Lower leg skin (tissue), 4 donors: ENCODE measurements at regions not wholly inside any gene's neighbourhood (a gene's known extent, or its start where the extent isn't known, plus 50 kb on each side); places are given as distances from the start of the nearest gene placed in this dataset.

ENCODE experiments used
- DNase-seq, 2 donors: peaks; one replicate each; pipeline ENCODE4 v3.0.0-alpha.2; 2019; ENCODE audit warnings: low spot score in 2 of 2
- H3K4me3 ChIP-seq: fragments of 200-600 bp; sonication (generic); 2 replicates; pipeline ENCODE4 v1.5.1; 2017; ENCODE audit warnings: mild to moderate bottlenecking, low read depth; ENCODE audit not compliant: poor library complexity, severe bottlenecking
- CTCF ChIP-seq, 3 donors: fragments of 450-650 bp; IDR thresholded peaks; one replicate each; pipeline ENCODE4 v1.5.1; 2016; ENCODE audit warnings: antibody characterized with exemption in 3 of 3, mild to moderate bottlenecking in 3 of 3, moderate library complexity in 2 of 3
- POLR2A ChIP-seq, 2 donors: fragments of 450-650 bp; IDR thresholded peaks; one replicate each; pipeline ENCODE4 v1.6.1; 2016 to 2017; ENCODE audit warnings: antibody characterized with exemption in 2 of 2, mild to moderate bottlenecking in 1 of 2, moderate library complexity in 1 of 2
- WGBS, 2 donors: methylation state at CpG; one replicate each; pipeline ENCODE4 v1.1.5; 2018; 5-methylcytosine and 5-hydroxymethylcytosine counted together
- intact Hi-C: fragments of 100-400 bp; cut with DNase I; formaldehyde crosslinking; loops from one replicate; pipeline ENCODE4 v1.15.0; 2023; ENCODE audit warnings: low total_unique reads

DNA sequence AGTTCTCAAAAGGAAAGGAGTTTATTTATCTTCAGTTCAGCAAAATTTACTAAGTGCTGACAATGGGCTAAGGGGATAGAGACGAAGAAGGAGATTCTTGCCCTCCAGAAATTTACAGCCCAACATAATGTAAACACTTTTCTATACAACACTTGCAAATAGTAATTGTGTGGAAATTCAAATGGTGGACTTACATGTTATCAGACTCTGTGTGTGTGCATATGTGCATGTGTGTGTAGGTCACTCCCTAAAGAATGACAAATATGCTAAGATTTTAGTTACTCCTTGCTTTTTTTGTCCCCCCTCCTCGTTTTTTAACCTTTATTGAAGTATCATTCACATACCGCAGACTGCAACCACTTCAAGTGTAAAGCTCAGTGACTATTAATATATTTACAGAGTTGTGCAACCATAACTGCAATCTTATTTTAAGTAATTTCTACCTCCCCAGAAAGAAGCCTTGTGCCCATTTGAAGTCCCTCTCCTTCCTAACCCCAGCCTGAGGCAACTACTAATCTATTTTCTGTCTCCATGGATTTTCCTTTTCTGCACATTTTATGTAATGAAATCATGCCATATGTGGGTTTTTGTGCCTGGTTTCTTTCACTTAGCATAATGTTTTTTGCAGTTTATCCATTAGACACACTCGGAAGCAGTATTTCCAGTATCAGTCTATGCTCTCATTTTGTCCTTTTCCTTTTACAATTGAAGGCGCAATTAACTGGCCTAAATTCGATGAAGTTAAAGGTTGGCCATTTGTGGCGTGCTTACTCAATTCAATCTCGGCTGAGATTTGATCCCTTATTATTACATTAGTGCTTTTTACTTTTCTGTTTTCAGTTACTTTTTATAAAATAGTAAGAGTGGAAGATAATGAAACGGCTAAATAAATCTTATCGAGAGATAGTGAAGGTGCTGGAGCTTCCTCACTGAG is 318.4 kb downstream of the HAPSTR1 start:
- intact Hi-C loops, result no loop called here
- H3K4me3 ChIP-seq, result no peak overlapping the region
- 71 to 74% methylated on average over 10 of the region's 10 CpGs for WGBS, 2 donors
- no peak for TF ChIP-seq CTCF (IDR thresholded peaks at IDR 0.05)
- TF ChIP-seq POLR2A (IDR thresholded peaks at IDR 0.05), result no peak
- DNase-seq, result no peak

DNA sequence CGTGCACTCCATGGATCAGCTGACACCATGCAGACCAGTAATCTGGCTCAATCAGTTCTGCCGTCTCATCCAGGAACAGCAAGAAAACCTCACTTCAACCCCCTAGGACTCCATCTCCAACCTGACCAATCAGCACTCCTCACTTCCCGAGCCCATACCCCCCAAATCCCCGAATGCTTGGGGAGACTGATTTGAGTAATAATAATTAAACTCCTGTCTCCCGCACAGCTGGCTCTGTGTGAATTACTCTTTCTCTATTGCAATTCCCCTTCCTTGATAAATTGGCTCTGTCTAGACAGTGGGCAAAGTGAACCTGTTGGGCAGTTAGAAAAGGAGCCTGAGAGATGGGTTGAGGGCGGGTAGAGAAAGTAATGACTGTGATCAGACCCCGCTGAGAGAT is 320.0 kb downstream of the HAPSTR1 start:
- intact Hi-C loops, result no loop called here
- WGBS, 2 donors, result 67 to 77% methylated on average over 7 of the region's 7 CpGs
- no peak for DNase-seq
- TF ChIP-seq POLR2A (IDR thresholded peaks at IDR 0.05) (no peak), CTCF (IDR thresholded peaks at IDR 0.05) (no peak)
- H3K4me3 ChIP-seq, result no peak overlapping the region

- TF ChIP-seq POLR2A (IDR thresholded peaks at IDR 0.05), result no peak
- TF ChIP-seq CTCF (IDR thresholded peaks at IDR 0.05), result no peak
- WGBS, 2 donors, result 69% methylated on average over 9 of the region's 9 CpGs
- no peak overlapping the region for H3K4me3 ChIP-seq
- intact Hi-C loops, result no loop called here
- DNase-seq, result no peak
These were observed 320.8 kb downstream of the HAPSTR1 start for GRCh38 chr16:9412031-9412914.

DNA sequence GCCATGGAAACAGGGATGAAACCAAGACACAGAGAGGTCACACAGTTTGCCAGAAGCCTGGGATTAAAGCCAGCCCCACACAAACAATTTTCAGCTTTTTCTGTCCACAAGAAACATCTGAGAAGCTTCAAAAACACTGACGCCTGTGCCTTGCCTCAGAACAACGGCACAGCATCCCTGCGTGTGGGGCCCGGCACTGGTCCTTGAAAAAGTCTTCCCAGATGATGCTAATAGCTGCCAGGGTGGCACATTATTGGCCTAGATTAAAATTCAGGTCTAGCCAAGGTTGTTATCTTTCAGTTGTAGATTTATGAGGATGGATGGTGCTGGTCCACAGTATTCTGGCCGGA is 321.4 kb downstream of the HAPSTR1 start:
- intact Hi-C loops, result no loop called here
- 63 to 72% methylated on average over 5 of the region's 5 CpGs for WGBS, 2 donors

GRCh38 chr16:9415545-9415944 is 324.1 kb downstream of the HAPSTR1 start:
- DNase-seq, result no peak
- WGBS, 2 donors, result 52 to 53% methylated on average over 4 of the region's 4 CpGs
- intact Hi-C loops, result no loop called here
- no peak overlapping the region for H3K4me3 ChIP-seq
- TF ChIP-seq CTCF (IDR thresholded peaks at IDR 0.05) (no peak), POLR2A (IDR thresholded peaks at IDR 0.05) (no peak)

More for the DNA sequence above, 321.4 kb downstream of the HAPSTR1 start:
- TF ChIP-seq POLR2A (IDR thresholded peaks at IDR 0.05), result no peak
- TF ChIP-seq CTCF (IDR thresholded peaks at IDR 0.05), result no peak
- DNase-seq, result no peak
- H3K4me3 ChIP-seq, result no peak overlapping the region
